MCF 10A (cell line): ENCODE measurements at regions not wholly inside any gene's neighbourhood (a gene's known extent, or its start where the extent isn't known, plus 50 kb on each side); places are given as distances from the start of the nearest gene placed in this dataset.

Experiments
- BruUV-seq: library from RNA; stranded (reverse); fragments of 400-500 nt; replicated peaks from 2 replicates; lab custom pipeline; 2021; lab: Mats Ljungman, UMichigan
- CTCF ChIA-PET: fragments of 300-600 bp; sonication (Branson Sonifier 250); formaldehyde crosslinking; extraction: SDS; loops from one replicate; lab custom pipeline; 2021; ENCODE audit warnings: antibody characterized with exemption, inconsistent platforms; lab: Yijun Ruan, JAX
- POLR2A ChIA-PET: fragments of 300-600, 350-650 bp; sonication (Branson Sonifier 250); formaldehyde crosslinking; extraction: SDS; loops from one replicate; lab custom pipeline; 2020; ENCODE audit warnings: antibody characterized with exemption, inconsistent platforms; lab: Yijun Ruan, JAX
- DNase-seq: peaks from one replicate; pipeline ENCODE4 v3.0.0-alpha.2; 2018; ENCODE audit not compliant: unreplicated experiment
- H3K27ac Mint-ChIP-seq: one replicate; pipeline ENCODE4 v1.8.0; 2022; ENCODE audit warnings: mild to moderate bottlenecking, low read depth, mixed read lengths; ENCODE audit not compliant: unreplicated experiment
- H3K27me3 Mint-ChIP-seq: one replicate; pipeline ENCODE4 v1.8.0; 2022; ENCODE audit warnings: mixed read lengths; ENCODE audit not compliant: insufficient read depth, unreplicated experiment
- H3K36me3 Mint-ChIP-seq: one replicate; pipeline ENCODE4 v1.8.0; 2022; ENCODE audit warnings: mild to moderate bottlenecking, moderate library complexity, mixed read lengths; ENCODE audit not compliant: insufficient read depth, unreplicated experiment
- H3K4me1 Mint-ChIP-seq: one replicate; pipeline ENCODE4 v1.8.0; 2022; ENCODE audit warnings: mixed read lengths; ENCODE audit not compliant: insufficient read depth, unreplicated experiment
- H3K4me3 Mint-ChIP-seq: one replicate; pipeline ENCODE4 v1.8.0; 2022; ENCODE audit warnings: mild to moderate bottlenecking, moderate library complexity, mixed read lengths; ENCODE audit not compliant: unreplicated experiment
- H3K9me3 Mint-ChIP-seq: one replicate; pipeline ENCODE4 v1.8.0; 2022; ENCODE audit warnings: mixed read lengths; ENCODE audit not compliant: unreplicated experiment
- intact Hi-C: fragments of 100-400 bp; cut with micrococcal nuclease; formaldehyde crosslinking; loops from 2 replicates; pipeline ENCODE4 v1.14.1; 2022
- TF ChIP-seq, protein P1 (sequence below): fragments of 200-600 bp; IDR thresholded peaks from one replicate; pipeline ENCODE4 v1.8.0; 2022; ENCODE audit warnings: antibody characterized with exemption, mild to moderate bottlenecking; ENCODE audit not compliant: unreplicated experiment

DNA sequence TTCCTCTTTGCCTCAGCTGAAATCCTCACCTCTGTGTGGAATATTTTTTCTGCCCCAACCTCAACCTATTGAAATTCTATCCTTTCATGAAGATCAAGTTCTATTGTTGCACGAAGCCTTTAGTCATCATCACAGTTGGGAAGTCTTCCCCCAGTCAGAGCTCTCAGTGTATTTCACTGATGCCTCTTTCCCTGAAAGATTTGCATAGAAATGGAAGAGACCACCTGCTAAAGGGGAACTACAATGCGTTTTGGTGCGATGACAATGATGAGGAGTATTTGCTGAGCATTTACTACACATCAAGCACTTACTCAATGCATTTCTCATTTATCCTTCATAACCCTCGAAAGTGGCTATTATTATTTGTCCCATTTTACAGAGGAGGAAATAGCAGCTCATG, 151.2 kb upstream of the KLF3 start:
- TF ChIP-seq, protein P1, sequence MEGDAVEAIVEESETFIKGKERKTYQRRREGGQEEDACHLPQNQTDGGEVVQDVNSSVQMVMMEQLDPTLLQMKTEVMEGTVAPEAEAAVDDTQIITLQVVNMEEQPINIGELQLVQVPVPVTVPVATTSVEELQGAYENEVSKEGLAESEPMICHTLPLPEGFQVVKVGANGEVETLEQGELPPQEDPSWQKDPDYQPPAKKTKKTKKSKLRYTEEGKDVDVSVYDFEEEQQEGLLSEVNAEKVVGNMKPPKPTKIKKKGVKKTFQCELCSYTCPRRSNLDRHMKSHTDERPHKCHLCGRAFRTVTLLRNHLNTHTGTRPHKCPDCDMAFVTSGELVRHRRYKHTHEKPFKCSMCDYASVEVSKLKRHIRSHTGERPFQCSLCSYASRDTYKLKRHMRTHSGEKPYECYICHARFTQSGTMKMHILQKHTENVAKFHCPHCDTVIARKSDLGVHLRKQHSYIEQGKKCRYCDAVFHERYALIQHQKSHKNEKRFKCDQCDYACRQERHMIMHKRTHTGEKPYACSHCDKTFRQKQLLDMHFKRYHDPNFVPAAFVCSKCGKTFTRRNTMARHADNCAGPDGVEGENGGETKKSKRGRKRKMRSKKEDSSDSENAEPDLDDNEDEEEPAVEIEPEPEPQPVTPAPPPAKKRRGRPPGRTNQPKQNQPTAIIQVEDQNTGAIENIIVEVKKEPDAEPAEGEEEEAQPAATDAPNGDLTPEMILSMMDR: no peak
- CTCF ChIA-PET: no interaction called here

DNA sequence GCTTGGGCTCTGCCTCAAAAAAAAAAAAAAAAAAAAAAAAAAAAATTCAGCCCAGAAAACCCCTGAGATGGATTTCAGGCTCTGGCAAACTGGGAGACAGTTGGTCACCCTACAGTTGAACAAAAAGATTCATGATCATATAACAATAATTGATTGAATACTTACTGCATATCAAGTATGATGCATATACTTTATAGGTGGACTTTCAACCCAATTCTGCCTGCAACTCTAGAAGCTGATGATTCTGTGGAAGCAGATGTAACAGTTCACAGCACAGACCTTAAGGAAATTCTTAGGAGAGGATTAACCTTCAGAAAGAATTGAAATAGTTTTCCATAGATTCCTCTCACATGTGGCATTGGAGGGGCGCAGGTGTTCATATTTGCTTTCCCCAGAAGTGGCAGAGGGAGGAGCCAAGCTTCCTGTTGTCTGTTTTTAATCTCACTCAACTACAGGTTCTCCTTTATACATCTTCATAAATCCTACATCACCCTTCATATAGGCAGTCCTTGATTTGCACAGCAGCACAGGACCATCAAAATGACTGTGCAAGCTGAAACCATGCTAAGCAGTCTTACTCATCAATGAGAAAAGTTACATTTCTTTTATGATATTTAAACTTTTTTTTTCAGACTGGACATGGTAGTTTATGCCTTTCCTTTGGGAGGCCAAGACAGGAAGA, 149.4 kb upstream of the KLF3 start:
- no peaks in the 10 kb centered on the region for H3K36me3 Mint-ChIP-seq
- CTCF ChIA-PET: interaction anchor here (0.7 to 1.4 kb wide), 2 partner anchors 192 to 235 kb away, joined by 3 read pairs; no protein-coding TSS in a partner anchor
- intact Hi-C loops: no loop called here

More for the DNA sequence above, 151.2 kb upstream of the KLF3 start:
- no peaks in the 10 kb centered on the region for H3K9me3 Mint-ChIP-seq
- no peaks in the 10 kb centered on the region for H3K27me3 Mint-ChIP-seq
- BruUV-seq: no TSS peak
- H3K4me1 Mint-ChIP-seq: no peaks in the 10 kb centered on the region
- H3K27ac Mint-ChIP-seq: no peak overlapping the region
- H3K4me3 Mint-ChIP-seq: no peak overlapping the region
- POLR2A ChIA-PET: no interaction called here
- intact Hi-C loops: no loop called here
- H3K36me3 Mint-ChIP-seq: no peaks in the 10 kb centered on the region
- no peak for DNase-seq

DNA sequence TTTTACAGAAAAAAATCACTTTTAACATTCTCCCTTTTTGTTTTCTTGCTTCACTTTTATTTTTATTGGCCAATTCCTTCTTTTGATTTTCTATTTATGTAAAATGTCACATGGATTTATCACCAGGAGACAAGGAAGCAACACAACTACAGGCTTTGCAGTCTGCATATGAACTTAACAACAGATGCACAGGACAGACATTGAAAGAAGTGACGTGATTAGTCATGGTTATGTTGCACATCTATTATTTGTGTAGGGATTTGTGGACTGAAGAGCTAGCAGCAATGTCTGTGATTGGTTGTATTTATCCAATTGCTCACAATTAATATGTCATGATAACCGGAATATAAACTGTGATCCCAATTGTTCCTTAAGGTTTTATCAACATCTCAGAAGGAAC, 147.8 kb upstream of the KLF3 start:
- no peak overlapping the region for H3K4me3 Mint-ChIP-seq
- no peaks in the 10 kb centered on the region for H3K27me3 Mint-ChIP-seq
- BruUV-seq: no TSS peak
- ChIA-PET CTCF (interaction anchor here (0.7 kb wide), 1 partner anchor 718 kb away, joined by 3 read pairs; no protein-coding TSS in a partner anchor), POLR2A (interaction anchor here (0.6 kb wide), 1 partner anchor 17 kb away, joined by 3 read pairs; no protein-coding TSS in a partner anchor)
- peaks cover 7% of the 10 kb centered on the region for H3K9me3 Mint-ChIP-seq
- DNase-seq: no peak
- intact Hi-C loops: no loop called here
- no peaks in the 10 kb centered on the region for H3K36me3 Mint-ChIP-seq
- H3K4me1 Mint-ChIP-seq: no peaks in the 10 kb centered on the region
- TF ChIP-seq, protein P1: no peak
- H3K27ac Mint-ChIP-seq: no peak overlapping the region

More for the DNA sequence above, 149.4 kb upstream of the KLF3 start:
- H3K27ac Mint-ChIP-seq: no peak overlapping the region
- H3K4me3 Mint-ChIP-seq: no peak overlapping the region
- no peaks in the 10 kb centered on the region for H3K4me1 Mint-ChIP-seq
- no TSS peak for BruUV-seq
- POLR2A ChIA-PET: no interaction called here
- no peaks in the 10 kb centered on the region for H3K27me3 Mint-ChIP-seq
- no peak for DNase-seq
- H3K9me3 Mint-ChIP-seq: no peaks in the 10 kb centered on the region
- TF ChIP-seq, protein P1: no peak

DNA sequence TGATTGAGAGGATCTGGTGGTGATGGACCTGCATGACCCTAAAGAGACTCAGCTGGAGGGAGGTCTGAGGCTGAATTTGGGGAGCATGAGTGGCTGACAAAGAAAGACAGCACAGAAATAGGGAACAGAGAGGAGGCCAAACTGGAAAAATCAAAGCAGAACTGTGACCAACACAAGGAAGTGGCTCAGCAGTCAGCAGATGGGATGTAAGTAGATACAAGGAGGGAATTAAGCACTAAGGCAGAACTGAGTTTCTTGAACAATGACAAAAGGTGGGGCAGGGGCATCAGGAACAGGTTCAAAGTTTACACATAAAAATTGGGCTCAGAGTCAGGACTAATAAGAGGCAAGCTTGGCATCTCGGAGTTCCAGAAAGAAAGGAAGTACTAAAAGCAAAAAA, 144.3 kb upstream of the KLF3 start:
- no peak overlapping the region for H3K4me3 Mint-ChIP-seq
- no peaks in the 10 kb centered on the region for H3K4me1 Mint-ChIP-seq
- no peaks in the 10 kb centered on the region for H3K36me3 Mint-ChIP-seq
- H3K27me3 Mint-ChIP-seq: no peaks in the 10 kb centered on the region
- POLR2A ChIA-PET: no interaction called here
- TF ChIP-seq, protein P1: no peak
- intact Hi-C loops: no loop called here
- no peak overlapping the region for H3K27ac Mint-ChIP-seq
- CTCF ChIA-PET: no interaction called here
- BruUV-seq: no TSS peak
- no peak for DNase-seq
- H3K9me3 Mint-ChIP-seq: peaks cover 7% of the 10 kb centered on the region
